ENCODE measurements at regions not wholly inside any gene's neighbourhood (a gene's known extent, or its start where the extent isn't known, plus 50 kb on each side); places are given as distances from the start of the nearest gene placed in this dataset.

DNA sequence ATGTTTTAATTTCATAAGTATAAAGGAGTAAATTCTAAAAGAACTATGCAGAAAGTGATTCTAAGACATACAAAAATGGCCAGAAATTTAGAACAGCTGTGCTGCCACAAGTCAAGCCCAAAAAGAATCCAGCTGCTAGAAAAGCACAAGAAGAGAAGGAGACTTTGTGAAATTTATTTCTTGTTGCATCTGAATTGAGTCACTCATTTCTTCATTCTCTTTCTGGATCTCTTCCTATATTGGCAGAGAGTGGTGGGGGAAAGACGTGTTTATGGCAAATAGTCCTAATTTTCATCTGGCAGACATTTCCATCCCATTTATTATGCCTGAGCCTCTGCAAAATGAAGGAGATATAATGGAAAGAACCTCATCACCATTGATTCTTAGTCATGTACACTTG is 139.6 kb upstream of the CTTNBP2NL start (continued):
- TF ChIP-seq, protein P1, sequence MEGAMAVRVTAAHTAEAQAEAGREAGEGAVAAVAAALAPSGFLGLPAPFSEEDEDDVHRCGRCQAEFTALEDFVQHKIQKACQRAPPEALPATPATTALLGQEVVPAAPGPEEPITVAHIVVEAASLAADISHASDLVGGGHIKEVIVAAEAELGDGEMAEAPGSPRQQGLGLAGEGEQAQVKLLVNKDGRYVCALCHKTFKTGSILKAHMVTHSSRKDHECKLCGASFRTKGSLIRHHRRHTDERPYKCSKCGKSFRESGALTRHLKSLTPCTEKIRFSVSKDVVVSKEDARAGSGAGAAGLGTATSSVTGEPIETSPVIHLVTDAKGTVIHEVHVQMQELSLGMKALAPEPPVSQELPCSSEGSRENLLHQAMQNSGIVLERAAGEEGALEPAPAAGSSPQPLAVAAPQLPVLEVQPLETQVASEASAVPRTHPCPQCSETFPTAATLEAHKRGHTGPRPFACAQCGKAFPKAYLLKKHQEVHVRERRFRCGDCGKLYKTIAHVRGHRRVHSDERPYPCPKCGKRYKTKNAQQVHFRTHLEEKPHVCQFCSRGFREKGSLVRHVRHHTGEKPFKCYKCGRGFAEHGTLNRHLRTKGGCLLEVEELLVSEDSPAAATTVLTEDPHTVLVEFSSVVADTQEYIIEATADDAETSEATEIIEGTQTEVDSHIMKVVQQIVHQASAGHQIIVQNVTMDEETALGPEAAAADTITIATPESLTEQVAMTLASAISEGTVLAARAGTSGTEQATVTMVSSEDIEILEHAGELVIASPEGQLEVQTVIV (IDR thresholded peaks at IDR 0.05; ENCODE audit: borderline replicate concordance, partially characterized antibody) = no peak
- TF ChIP-seq SMAD5 (IDR thresholded peaks at IDR 0.05; ENCODE audit: low read depth) (no peak), PAX5 (IDR thresholded peaks at IDR 0.05; ENCODE audit: borderline replicate concordance, low read depth, low read length) (no peak), MEF2A (IDR thresholded peaks at IDR 0.05; ENCODE audit: insufficient read depth, low read depth, low read length) (no peak), SRF (IDR thresholded peaks at IDR 0.05; ENCODE audit: low read depth in 2 of 2, low read length in 2 of 2) (no peak), MTA3 (IDR thresholded peaks at IDR 0.05; ENCODE audit: borderline replicate concordance, low read length) (no peak), TBL1XR1 (IDR thresholded peaks at IDR 0.05; ENCODE audit: low read depth, low read length) (no peak)

DNA sequence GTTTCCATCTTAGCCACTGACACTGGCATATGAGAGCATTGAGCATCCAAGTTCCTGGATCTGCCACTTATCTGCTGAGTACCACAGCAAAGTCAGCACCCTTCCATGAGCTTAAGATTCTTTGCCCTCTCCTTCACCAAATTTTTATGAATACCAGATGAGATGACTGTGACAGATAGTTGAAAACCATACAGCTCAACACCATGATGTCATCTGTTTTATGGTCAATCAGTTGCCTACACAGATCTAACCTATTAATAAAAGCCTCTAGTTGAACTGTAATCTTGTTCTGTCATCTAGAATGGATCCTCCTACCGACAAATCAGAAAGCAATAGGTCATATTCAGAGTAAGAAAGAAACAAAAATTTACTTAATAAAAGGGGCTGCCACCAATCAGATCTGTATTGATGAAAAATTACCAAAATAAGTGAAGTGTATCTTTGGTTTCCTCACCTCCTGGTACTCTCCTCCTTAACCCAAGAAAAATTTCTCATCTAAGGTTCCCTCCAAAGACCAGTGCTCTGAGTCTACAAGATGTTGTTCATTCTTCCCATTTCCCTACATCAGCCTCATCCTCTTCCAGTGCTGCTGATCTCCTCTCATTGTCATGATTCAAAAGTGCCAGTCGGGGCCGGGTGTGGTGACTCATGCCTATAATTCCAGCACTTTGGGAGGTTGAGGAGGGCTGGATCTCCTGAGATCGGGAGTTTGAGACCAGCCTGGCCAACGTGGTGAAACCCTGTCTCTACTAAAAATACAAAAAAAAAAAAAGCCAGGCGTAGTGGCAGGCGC is 138.8 kb upstream of the CTTNBP2NL start:
- POLR2A ChIA-PET = no interaction called here
- in situ Hi-C loops (cut with MboI) = no loop called here

More for the DNA sequence above, 138.8 kb upstream of the CTTNBP2NL start:
- SMC1A ChIA-PET (ENCODE audit: uncharacterized antibody, unreplicated experiment) = no interaction called here
- no peaks in the 10 kb centered on the region for H3K36me3 ChIP-seq (ENCODE audit: control insufficient read depth in 2 of 2, insufficient read depth in 2 of 2, low read length in 1 of 2)
- H3K9ac ChIP-seq (ENCODE audit: control insufficient read depth, insufficient read depth, low read length) = no peak overlapping the region
- H4K20me1 ChIP-seq (ENCODE audit: control insufficient read depth, insufficient read depth) = no peaks in the 10 kb centered on the region
- no peak overlapping the region for H2AFZ ChIP-seq (ENCODE audit: control insufficient read depth, low read depth, low read length)
- CTCF ChIA-PET = no interaction called here
- no peak overlapping the region for H3K4me2 ChIP-seq (ENCODE audit: control insufficient read depth, insufficient read depth)
- intact Hi-C loops (cut with micrococcal nuclease; ENCODE audit: unreplicated experiment) = no loop called here
- ATAC-seq (no peak), FAIRE-seq (no peak), DNase-seq (ENCODE audit: low read depth, low spot score) (no peak)
- no peaks in the 10 kb centered on the region for H3K4me1 ChIP-seq (ENCODE audit: control insufficient read depth, insufficient read depth, low read length)
- no peak overlapping the region for H3K27ac ChIP-seq (ENCODE audit: control insufficient read depth, insufficient read depth)
- WGBS (ENCODE audit: insufficient coverage, insufficient replicate concordance, low lambda C conversion rate, missing lambda C conversion rate) = 29% methylated on average over 7 of the region's 7 CpGs
- H3K27me3 ChIP-seq (replicated peaks in 1 of 2; ENCODE audit: control insufficient read depth in 2 of 2, insufficient read depth in 2 of 2, low read length in 1 of 2) = peaks cover 0 to 6% of the 10 kb centered on the region in 2 experiments; a peak in 3 of 4 replicates
- no peaks in the 10 kb centered on the region for H3K79me2 ChIP-seq (ENCODE audit: control insufficient read depth, insufficient read depth, low read length)
- H3K4me3 ChIP-seq = no peak overlapping the region
- RAD21 ChIA-PET (ENCODE audit: unreplicated experiment) = no interaction called here
- no TSS peak for BruUV-seq (replicated peaks)
- TF ChIP-seq YBX1 (IDR thresholded peaks at IDR 0.05) (no peak), BHLHE40 (IDR thresholded peaks at IDR 0.05; ENCODE audit: borderline replicate concordance in 1 of 2, low read depth in 2 of 2, low read length in 1 of 2) (no peak)
- no peaks in the 10 kb centered on the region for H3K9me3 ChIP-seq (replicated peaks; ENCODE audit: control insufficient read depth, insufficient read depth, low read length)

Data from GM12878 (cell line).